Activated CD4-positive, CD25-positive, alpha-beta regulatory T cell treated with anti-CD3 and anti-CD28 coated beads, Interleukin-2, amount 50 U/mL, for 24 hours (primary cell): ENCODE measurements at regions not wholly inside any gene's neighbourhood (a gene's known extent, or its start where the extent isn't known, plus 50 kb on each side); places are given as distances from the start of the nearest gene placed in this dataset.
A peak's percentile ranks its signal among the peaks of the same experiment; 100 is the strongest.

Source experiments
- ATAC-seq, 2 donors: fragments of 150-1000 bp; cut with Tn5 transposase; one replicate each; pipeline ENCODE4 v1.10.0; 2021; ENCODE audit warnings: mild to moderate bottlenecking in 1 of 2, moderate library complexity in 1 of 2

DNA sequence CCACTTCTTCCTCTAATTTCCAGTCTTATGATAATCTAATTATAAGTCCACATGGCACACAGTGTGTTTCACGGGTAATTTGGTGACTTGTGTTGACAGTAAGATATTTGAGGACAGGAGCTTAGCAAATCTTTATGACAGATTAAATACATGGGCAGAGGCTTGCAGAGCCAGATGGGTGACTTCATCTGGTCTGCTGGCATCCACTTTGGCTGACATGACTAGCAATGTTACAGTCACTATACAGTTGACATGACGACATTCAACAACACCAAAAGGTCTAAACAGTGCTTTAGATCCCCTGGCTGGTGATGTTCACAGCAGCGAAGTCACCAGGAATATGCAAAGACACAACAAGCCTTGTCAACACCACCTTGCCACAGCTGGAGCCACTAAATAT, 147.2 kb downstream of the ETS2 start:
- no peak for ATAC-seq

- ATAC-seq = no peak
Measured at GRCh38 chr21:38951095-38951730, 145.5 kb downstream of the ETS2 start.

- no peak for ATAC-seq
Measured at GRCh38 chr21:38950435-38951094, 144.8 kb downstream of the ETS2 start.

GRCh38 chr21:38949070-38949380, 143.3 kb downstream of the ETS2 start:
- ATAC-seq = no peak

DNA sequence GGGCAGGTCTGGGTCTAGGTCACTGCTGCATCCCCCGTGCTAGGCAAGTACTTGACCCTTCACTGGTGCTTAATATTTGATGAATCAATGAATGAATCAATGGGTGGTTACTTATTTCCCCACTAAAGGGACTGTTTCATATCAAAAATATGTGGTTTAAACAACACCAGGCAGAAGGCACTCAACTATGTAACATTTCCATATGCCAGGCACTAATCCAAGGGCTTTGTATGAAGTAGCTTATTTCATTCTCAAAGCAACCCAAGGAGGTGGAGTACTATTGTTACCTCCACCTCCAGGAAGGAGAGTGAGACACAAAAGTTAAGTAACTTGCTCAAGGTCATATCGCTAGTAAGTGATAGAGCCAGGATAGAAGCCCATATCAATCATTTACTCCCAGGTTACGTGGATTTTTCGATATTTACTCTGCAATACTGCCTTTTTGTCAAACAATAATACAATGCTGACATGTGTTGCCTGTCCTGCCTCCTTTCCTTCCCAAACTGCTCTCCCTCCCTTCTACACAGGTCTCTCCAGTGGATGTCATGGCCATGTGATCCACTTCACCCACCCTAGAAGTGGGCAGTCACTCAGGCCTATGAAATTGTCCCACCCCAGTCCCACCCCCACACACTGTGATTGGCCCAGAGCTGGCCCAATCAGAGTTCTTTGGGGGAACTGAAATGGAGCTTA, 142.8 kb downstream of the ETS2 start:
- ATAC-seq = no peak

DNA sequence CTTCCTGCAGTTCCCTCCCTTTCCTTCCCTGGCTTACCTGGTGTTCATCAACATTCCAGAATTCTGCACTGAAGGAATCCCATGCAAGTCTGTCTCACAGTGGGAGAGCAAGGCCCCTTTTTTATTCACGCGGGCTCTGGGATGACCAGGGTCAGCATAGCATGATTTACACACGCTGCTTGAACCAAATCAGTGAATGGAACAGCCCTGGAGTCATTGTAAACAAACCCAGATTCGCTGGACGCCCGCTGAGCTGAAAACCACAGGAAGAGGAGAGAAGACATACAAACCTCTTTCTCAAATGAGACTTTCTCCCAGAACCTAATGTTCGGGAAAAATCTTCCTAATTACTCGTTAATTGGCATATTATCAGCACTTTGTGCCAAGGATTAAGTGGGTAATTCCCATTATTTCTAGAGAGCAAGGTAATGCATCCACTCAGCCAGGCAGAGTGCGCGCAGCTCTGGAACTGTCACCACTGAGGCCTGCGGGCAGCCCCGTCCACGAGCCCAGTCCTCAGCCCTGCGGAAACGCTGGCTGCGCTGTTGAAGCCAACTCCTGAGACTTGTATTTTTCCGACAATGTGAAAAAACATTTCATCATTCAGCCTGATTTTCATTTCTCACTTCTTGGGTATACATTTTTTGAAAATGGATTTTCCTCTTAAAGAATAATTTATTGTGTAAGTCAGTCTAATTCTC, 140.0 kb downstream of the ETS2 start:
- no peak for ATAC-seq

- no peak for ATAC-seq
Measured at GRCh38 chr21:38944903-38945302, 139.2 kb downstream of the ETS2 start.

- ATAC-seq = no peak
Measured at GRCh38 chr21:38944402-38944801, 138.7 kb downstream of the ETS2 start.

DNA sequence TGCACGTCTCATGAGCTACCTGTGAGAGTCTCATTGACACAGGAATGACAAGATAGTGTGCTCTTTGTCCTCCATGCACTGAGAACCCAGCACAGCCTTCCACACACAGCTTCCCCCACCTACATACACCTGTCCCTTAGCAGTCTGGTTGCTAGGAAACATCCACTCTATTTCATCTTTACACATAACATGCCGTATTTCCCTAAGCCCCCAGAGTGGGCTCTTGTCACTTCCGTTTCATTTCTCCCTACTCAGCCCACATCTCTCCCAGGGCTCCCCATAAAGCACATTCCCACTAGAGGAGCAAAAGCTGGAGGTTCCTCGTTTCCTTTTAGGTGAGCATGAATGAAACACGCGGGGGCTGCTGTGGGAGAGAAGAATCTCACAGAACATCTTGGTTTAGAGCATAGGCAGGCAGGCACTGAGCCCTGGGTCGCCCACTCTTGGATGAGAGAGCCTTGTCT, 137.1 kb downstream of the ETS2 start:
- ATAC-seq = no peak

DNA sequence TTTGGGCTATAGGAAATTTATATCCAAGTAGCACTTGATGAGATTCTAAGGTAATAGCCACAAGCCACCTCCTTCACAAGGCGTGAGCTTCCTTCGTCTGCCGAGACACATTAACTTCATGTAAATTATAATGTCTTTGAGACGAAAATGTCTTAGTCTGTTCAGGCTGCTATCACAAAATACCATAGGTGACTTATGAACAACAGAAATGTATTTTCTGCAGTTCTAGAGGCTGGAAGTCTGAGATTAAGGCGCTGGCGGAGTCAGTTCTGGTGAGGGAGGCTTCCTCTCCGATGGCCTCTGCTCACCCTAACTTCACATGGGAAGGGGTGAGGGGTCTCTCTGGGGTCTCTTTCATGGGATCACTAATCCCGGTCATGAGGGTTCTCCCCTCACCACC, 133.0 kb downstream of the ETS2 start:
- no peak for ATAC-seq

DNA sequence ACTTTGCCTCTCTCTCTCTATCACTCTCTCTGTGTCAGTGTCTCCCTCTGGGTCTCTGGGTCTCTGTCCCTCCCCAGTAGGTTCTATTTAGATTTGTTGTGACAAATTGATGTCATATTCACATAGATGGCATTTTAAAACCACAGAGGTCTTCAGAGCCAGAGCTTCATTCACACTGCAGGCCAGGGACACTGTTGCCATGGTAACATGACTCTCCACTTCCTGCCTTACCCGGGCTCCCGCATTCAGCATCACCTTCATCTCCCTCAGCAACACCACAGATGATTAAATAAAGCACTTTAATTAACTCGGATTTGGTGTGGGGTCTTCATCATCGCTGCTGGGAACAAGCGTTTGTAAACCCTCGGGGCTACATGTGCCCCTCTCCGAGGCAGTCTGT, 132.6 kb downstream of the ETS2 start:
- peak in 1 of 2 donors; percentile 36 for ATAC-seq

- no peak for ATAC-seq
Measured at GRCh38 chr21:38937844-38938243, 132.1 kb downstream of the ETS2 start.

DNA sequence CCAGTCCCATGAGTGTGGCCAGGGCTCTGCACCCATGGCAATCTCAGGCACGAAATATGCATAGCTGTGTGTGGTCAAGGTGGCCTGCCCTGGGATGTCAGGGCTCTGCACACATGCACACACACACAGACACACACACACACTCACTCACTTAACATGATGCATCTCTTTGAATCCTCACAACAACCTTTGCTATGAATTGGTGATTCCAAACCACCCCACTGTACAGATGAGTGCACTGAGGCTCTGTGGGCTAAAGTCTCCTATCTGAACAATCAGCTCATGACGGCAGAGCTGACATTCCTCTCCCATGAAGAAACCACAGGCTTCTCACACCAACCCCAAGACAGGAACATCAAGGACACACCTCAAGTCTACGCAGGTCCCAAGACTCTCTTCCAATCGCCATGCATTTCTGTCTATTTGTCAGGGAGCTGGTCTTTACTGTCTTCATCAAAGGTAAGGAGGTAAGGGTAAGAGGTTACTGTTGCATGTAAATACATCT, 131.6 kb downstream of the ETS2 start:
- ATAC-seq = no peak

DNA sequence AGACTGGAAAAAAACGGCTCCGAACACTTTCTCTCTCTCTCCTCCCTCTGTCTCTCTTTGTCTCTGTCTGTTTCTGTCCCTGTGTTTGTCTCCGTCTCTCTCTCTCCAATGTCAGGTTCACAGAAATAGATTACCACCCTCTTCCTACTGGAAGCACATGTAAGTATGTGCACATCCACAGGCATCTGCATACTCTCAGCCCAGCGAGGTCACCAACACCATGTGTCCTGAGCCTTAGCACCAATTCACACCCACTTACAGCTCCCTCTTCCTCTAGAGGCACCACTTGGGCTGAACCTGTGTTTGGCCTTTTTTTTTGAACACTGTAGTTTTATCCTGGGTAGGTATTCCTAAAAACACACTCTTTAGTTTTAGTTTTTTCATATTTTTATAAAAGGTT, 130.5 kb downstream of the ETS2 start:
- no peak for ATAC-seq

DNA sequence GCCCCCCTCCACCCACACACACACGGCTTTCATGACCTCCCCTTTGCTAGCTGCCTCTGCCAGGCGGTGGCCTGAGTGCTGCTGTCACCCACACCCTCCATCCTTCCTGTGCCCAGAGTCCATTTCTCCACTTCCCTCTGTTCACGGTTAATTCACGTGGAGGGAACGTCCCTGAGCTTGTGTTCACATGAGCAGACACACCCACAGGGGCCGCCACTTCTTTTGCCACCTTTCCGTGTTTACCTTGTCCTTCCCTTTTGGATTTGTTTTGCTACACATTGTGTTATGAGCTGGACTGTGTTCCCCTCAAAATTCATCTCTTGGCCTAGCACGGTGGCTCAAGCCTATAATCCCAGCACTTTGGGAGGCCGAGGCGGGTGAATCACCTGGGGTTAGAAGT, 128.0 kb downstream of the ETS2 start:
- no peak for ATAC-seq

- no peak for ATAC-seq
Measured at GRCh38 chr21:38931291-38931690, 125.6 kb downstream of the ETS2 start.

DNA sequence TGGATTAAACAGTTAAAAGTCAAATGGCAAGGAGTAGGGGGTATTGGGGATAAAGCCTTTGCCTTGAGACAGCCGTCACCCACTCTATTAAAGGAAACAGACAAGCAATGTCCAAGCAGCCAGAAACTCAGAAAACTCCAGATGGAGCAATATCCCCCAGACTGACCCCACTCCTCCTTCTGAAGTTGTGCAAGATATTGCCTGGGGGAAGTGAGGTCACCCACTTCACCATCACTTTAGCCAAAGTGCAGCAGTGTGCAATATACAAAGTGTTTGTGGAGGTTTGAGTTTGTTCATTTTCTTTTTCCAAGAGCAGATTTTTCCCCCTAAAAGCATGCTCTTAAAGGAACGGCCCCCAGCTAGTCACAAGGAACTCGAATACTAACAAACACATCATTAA, 125.1 kb downstream of the ETS2 start:
- no peak for ATAC-seq

- no peak for ATAC-seq
Measured at GRCh38 chr21:38930066-38930465, 124.3 kb downstream of the ETS2 start.

DNA sequence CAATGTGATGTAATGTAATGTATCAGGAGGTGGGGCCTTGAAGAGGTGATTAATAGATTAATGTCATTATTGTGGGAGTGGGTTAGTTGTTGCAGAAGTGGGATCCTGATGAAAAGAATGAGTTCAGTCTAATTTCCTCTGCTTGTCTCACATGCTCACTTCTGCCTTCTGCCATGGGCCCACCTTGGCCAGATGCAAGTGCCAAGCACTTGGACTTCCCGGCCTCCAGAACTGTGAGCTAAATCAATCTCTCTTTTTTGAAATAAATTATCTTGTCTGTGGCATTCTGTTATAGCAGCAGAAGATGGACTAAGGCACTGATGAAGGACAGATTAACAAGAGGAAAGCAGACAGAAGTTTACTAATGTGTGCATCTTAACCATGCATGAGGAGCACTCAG, 123.9 kb downstream of the ETS2 start:
- ATAC-seq = no peak

DNA sequence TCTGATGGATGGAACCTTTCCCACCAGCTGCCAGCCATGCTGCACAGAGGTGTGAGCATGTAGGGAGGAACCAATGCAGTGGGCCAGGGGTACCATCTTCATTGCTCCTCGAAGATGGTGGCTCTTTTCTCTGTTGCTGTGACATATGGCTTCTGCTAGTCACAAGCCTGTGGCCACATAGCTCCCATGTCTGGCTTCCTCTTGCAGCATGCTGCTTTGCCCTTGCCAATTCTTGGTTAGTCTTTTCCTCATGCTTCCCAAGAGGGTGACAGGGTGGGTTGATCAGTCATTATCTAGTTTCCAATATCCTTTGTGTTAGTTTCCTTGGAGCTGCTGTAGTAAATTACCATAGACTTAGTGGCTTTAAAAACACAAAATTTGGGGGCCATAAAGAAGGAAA, 123.4 kb downstream of the ETS2 start:
- no peak for ATAC-seq

DNA sequence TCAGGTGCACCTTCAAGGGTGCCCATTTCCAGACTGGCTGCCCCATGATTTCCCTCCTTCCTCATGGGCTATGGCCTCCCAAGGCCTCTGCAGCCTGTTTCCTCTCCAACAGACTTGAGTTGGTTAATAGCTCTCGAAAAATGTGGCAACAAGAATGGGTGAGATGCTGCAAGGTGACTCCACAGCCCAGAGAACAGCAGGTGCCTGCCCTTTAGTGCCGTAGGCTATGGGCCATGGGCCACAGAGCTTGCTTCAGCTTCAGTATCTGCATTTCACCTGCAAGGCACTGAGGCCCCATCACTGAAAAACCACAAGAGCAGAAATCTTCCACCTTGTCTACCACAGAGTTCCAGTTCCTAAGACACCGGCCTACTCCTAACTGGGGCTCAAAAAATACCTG, 122.0 kb downstream of the ETS2 start:
- no peak for ATAC-seq

- no peak for ATAC-seq
Measured at GRCh38 chr21:38925923-38926322, 120.2 kb downstream of the ETS2 start.

DNA sequence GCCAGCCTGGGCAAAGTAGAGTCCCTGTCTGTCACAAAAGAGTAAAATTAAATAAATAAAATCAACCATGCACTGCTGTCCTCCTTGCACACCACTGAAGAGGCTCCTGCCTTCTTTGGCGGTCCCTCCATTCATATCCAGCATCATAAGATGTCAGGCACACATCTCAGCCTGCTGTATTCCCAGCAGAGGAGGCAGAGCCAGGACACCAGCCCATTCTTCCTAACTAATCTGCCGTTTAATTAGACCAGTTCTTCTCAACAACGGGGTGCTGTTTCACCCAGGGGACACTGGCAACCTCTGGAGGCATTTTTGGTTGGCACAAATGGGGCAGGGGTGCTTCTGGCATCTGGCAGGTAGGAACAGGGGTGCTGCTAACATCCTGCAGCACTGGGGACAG, 119.7 kb downstream of the ETS2 start:
- no peak for ATAC-seq

- ATAC-seq = no peak
Measured at GRCh38 chr21:38924954-38925353, 119.2 kb downstream of the ETS2 start.
